PC-9 (cell line): ENCODE measurements at regions not wholly inside any gene's neighbourhood (a gene's known extent, or its start where the extent isn't known, plus 50 kb on each side); places are given as distances from the start of the nearest gene placed in this dataset.

Source experiments
- BruUV-seq: library from RNA; stranded (reverse); fragments of 400-500 nt; replicated peaks from 2 replicates; lab custom pipeline; 2021; lab: Mats Ljungman, UMichigan
- CTCF ChIA-PET: fragments of 300-600 bp; sonication (Branson Sonifier 250); formaldehyde crosslinking; loops from one replicate; lab custom pipeline; 2022; ENCODE audit warnings: antibody characterized with exemption; lab: Charles Lee
- POLR2A ChIA-PET: fragments of 300-600 bp; sonication (Branson Sonifier 250); formaldehyde crosslinking; loops from one replicate; lab custom pipeline; 2022; ENCODE audit warnings: antibody characterized with exemption; ENCODE audit not compliant: unreplicated experiment; lab: Charles Lee
- DNase-seq, 2 experiments: peaks; one replicate each; pipeline versions ENCODE4 v3.0.0 to v3.0.0-alpha.2; 2015 to 2022; ENCODE audit warnings: mixed read lengths in 1 of 2
- H2AFZ ChIP-seq: fragments of 200-600 bp; sonication (generic); 2 replicates; pipeline ENCODE4 v1.8.1; 2017; ENCODE audit warnings: antibody characterized with exemption
- H3F3A ChIP-seq: fragments of 200-600 bp; sonication (generic); 2 replicates; pipeline ENCODE4 v1.8.1; 2017; ENCODE audit warnings: antibody characterized with exemption, mild to moderate bottlenecking, low read depth; ENCODE audit not compliant: insufficient read depth
- H3K27ac ChIP-seq: fragments of 200-600 bp; sonication (generic); 2 replicates; pipeline ENCODE4 v1.6.1; 2016; ENCODE audit warnings: mixed run types
- H3K27me3 ChIP-seq: fragments of 200-600 bp; sonication (generic); 2 replicates; pipeline ENCODE4 v1.6.1; 2016; ENCODE audit warnings: low read depth, mixed run types; ENCODE audit not compliant: insufficient read depth
- H3K36me3 ChIP-seq: fragments of 200-600 bp; sonication (generic); 2 replicates; pipeline ENCODE4 v1.6.1; 2016; ENCODE audit warnings: low read depth, mixed run types
- H3K4me1 ChIP-seq: fragments of 200-600 bp; sonication (generic); replicated peaks from 2 replicates; pipeline ENCODE4 v1.6.1; 2016; ENCODE audit warnings: mixed run types; ENCODE audit not compliant: insufficient read depth
- H3K4me2 ChIP-seq: fragments of 200-600 bp; sonication (generic); 2 replicates; pipeline ENCODE4 v1.6.1; 2017; ENCODE audit warnings: mixed run types
- H3K4me3 ChIP-seq: fragments of 200-600 bp; sonication (generic); 2 replicates; pipeline ENCODE4 v1.6.1; 2016; ENCODE audit warnings: mixed run types
- H3K79me2 ChIP-seq: fragments of 200-600 bp; sonication (generic); 2 replicates; pipeline ENCODE4 v1.6.1; 2017; ENCODE audit warnings: low read depth, mixed run types
- H3K9me2 ChIP-seq: fragments of 200-600 bp; sonication (generic); 2 replicates; pipeline ENCODE4 v1.8.1; 2017; ENCODE audit warnings: mild to moderate bottlenecking; ENCODE audit not compliant: insufficient read depth
- H3K9me3 ChIP-seq: fragments of 200-600 bp; sonication (generic); 2 replicates; pipeline ENCODE4 v1.8.1; 2016; ENCODE audit warnings: low read depth; ENCODE audit not compliant: insufficient read depth
- H4K20me1 ChIP-seq: fragments of 200-600 bp; sonication (generic); 2 replicates; pipeline ENCODE4 v1.8.1; 2017; ENCODE audit not compliant: insufficient read depth
- EZH2 ChIP-seq: fragments of 200-600 bp; sonication (generic); IDR thresholded peaks from 2 replicates; pipeline ENCODE4 v1.8.0; 2017; ENCODE audit warnings: antibody characterized with exemption, low read depth
- intact Hi-C: fragments of 100-400 bp; cut with micrococcal nuclease; formaldehyde crosslinking; loops from one replicate; pipeline ENCODE4 v1.10.0; 2022; ENCODE audit not compliant: unreplicated experiment
- TF ChIP-seq, protein P1 (sequence below): fragments of 200-600 bp; sonication (generic); conservative IDR thresholded peaks from 2 replicates; pipeline ENCODE4 v1.6.1; 2017; ENCODE audit warnings: mixed run types, antibody characterized with exemption, mild to moderate bottlenecking, moderate library complexity

DNA sequence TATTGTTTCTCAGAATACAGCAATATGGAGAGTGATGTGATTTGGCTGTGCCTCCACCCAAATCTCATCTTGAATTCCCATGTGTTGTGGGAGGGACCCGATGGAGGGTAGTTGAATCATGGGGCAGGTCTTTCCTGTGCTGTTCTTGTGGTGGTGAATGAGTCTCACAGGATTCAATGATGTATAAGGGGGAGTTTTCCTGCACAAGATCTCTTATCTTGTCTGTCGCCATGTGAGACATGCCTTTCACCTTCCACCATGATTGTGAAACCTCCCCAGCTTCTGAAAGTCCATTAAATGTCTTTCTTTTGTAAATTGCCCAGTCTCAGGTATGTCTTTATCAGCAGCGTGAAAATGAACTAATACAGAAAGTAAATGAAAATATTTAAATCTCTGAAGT, 234.8 kb upstream of the TENT5A start:
- Histone ChIP-seq H2AFZ (no peak overlapping the region), H3K9me3 (no peaks in the 10 kb centered on the region), H4K20me1 (no peaks in the 10 kb centered on the region), H3K27me3 (no peaks in the 10 kb centered on the region), H3K4me3 (no peak overlapping the region), H3F3A (no peaks in the 10 kb centered on the region), H3K9me2 (no peaks in the 10 kb centered on the region), H3K4me2 (no peak overlapping the region), H3K36me3 (no peaks in the 10 kb centered on the region), H3K79me2 (no peaks in the 10 kb centered on the region), H3K4me1 (peaks cover 16% of the 10 kb centered on the region), H3K27ac (no peak overlapping the region)
- BruUV-seq = no TSS peak
- DNase-seq = no peak
- TF ChIP-seq, protein P1, sequence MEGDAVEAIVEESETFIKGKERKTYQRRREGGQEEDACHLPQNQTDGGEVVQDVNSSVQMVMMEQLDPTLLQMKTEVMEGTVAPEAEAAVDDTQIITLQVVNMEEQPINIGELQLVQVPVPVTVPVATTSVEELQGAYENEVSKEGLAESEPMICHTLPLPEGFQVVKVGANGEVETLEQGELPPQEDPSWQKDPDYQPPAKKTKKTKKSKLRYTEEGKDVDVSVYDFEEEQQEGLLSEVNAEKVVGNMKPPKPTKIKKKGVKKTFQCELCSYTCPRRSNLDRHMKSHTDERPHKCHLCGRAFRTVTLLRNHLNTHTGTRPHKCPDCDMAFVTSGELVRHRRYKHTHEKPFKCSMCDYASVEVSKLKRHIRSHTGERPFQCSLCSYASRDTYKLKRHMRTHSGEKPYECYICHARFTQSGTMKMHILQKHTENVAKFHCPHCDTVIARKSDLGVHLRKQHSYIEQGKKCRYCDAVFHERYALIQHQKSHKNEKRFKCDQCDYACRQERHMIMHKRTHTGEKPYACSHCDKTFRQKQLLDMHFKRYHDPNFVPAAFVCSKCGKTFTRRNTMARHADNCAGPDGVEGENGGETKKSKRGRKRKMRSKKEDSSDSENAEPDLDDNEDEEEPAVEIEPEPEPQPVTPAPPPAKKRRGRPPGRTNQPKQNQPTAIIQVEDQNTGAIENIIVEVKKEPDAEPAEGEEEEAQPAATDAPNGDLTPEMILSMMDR = no peak
- TF ChIP-seq EZH2 = no peak
- intact Hi-C loops = loop anchor here (10.0 kb wide), 1 partner anchor 1772 kb away; no protein-coding TSS in a partner anchor
- ChIA-PET POLR2A (no interaction called here), CTCF (no interaction called here)

DNA sequence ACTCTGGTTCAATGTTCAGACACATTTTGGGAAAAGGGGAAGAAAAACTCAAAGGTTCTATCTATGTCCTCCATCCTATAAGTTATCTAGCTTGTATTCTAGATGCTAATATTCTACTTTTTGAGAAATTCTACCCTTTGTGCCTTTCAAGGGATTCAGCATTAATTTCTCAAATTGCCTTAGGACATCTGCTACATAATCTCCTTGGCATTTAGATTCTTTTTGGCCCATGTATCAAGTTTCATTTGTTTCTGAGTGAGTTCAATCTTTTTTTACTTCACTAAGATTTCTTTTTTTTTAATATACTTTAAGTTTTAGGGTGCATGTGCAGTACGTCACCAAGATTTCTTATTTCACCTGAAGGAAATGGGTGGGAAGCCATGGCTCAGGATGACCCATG, 232.7 kb upstream of the TENT5A start:
- Histone ChIP-seq H3K4me2 (no peak overlapping the region), H4K20me1 (no peaks in the 10 kb centered on the region), H3K9me3 (no peaks in the 10 kb centered on the region), H3F3A (0 out of 2 replicates have a peak, but pooled peaks cover 5% of the 10 kb centered on the region), H3K27ac (no peak overlapping the region), H2AFZ (no peak overlapping the region), H3K4me3 (no peak overlapping the region), H3K36me3 (no peaks in the 10 kb centered on the region), H3K9me2 (no peaks in the 10 kb centered on the region), H3K27me3 (no peaks in the 10 kb centered on the region), H3K4me1 (peaks cover 25% of the 10 kb centered on the region), H3K79me2 (no peaks in the 10 kb centered on the region)
- intact Hi-C loops = loop anchor here (10.0 kb wide), 1 partner anchor 1770 kb away; no protein-coding TSS in a partner anchor
- no TSS peak for BruUV-seq
- DNase-seq = no peak
- no peak for TF ChIP-seq EZH2
- TF ChIP-seq, protein P1 = no peak
- ChIA-PET CTCF (no interaction called here), POLR2A (no interaction called here)

DNA sequence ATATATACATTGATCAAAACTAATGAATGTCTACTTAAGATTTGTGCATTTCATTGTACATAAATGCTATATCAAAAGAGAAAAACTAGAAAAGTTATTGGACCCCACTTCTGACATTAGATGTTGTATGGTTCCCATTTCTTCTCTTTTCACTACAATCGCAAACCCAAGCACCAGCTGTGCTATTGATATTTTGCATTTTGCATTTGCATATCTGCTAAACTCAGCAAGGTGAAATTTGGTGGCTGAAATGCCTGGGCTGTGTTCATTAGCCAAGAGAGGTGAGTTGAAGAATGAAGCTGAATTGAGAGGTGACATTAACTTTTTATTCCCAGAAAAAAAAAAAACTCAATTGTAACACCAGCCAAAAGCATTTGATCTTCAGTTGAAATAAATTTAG, 232.1 kb upstream of the TENT5A start:
- H3K36me3 ChIP-seq = no peaks in the 10 kb centered on the region
- BruUV-seq = no TSS peak
- intact Hi-C loops = loop anchor here (10.0 kb wide), 1 partner anchor 1770 kb away; no protein-coding TSS in a partner anchor
- 0 out of 2 replicates have a peak, but pooled peaks cover 5% of the 10 kb centered on the region for H3F3A ChIP-seq
- no peaks in the 10 kb centered on the region for H3K79me2 ChIP-seq
- CTCF ChIA-PET = no interaction called here
- no peak overlapping the region for H3K4me2 ChIP-seq
- TF ChIP-seq, protein P1 = no peak
- TF ChIP-seq EZH2 = no peak
- no peaks in the 10 kb centered on the region for H3K9me2 ChIP-seq
- peaks cover 25% of the 10 kb centered on the region for H3K4me1 ChIP-seq
- H3K27ac ChIP-seq = no peak overlapping the region
- no peaks in the 10 kb centered on the region for H3K9me3 ChIP-seq
- no peak overlapping the region for H3K4me3 ChIP-seq
- no peaks in the 10 kb centered on the region for H4K20me1 ChIP-seq
- no peak for DNase-seq
- H3K27me3 ChIP-seq = no peaks in the 10 kb centered on the region
- no peak overlapping the region for H2AFZ ChIP-seq
- POLR2A ChIA-PET = interaction anchor here (0.5 kb wide), 1 partner anchor 207 kb away, joined by 6 read pairs; no protein-coding TSS in a partner anchor
